GM19324 (cell line): ENCODE measurements at regions not wholly inside any gene's neighbourhood (a gene's known extent, or its start where the extent isn't known, plus 50 kb on each side); places are given as distances from the start of the nearest gene placed in this dataset.

Experiments used
- ATAC-seq: cut with Tn5 transposase; IDR thresholded peaks from one replicate; pipeline ENCODE4 v1.9.1; 2021; ENCODE audit warnings: mild to moderate bottlenecking, moderate library complexity; ENCODE audit not compliant: unreplicated experiment, low FRiP score

- ATAC-seq: no peak
These were observed 88.7 kb downstream of the NR1D2 start for GRCh38 chr3:24033818-24034217.

GRCh38 chr3:24034464-24034863 is 89.4 kb downstream of the NR1D2 start:
- no peak for ATAC-seq

GRCh38 chr3:24037971-24038370 is 92.9 kb downstream of the NR1D2 start:
- no peak for ATAC-seq

GRCh38 chr3:24040311-24040710 is 95.2 kb downstream of the NR1D2 start:
- ATAC-seq: no peak

GRCh38 chr3:24042174-24043059 is 97.3 kb downstream of the NR1D2 start:
- no peak for ATAC-seq

- ATAC-seq: no peak
These were observed 98.1 kb downstream of the NR1D2 start for GRCh38 chr3:24043168-24043567.

- ATAC-seq: no peak
These were observed 98.9 kb downstream of the NR1D2 start for GRCh38 chr3:24043985-24044384.

- ATAC-seq: no peak
These were observed 101.1 kb downstream of the NR1D2 start for GRCh38 chr3:24046214-24046613.

GRCh38 chr3:24047513-24047912 is 102.4 kb downstream of the NR1D2 start:
- ATAC-seq: peak; percentile 35

GRCh38 chr3:24048843-24049242 is 103.8 kb downstream of the NR1D2 start:
- ATAC-seq: no peak

- ATAC-seq: no peak
These were observed 107.4 kb downstream of the NR1D2 start for GRCh38 chr3:24052446-24052845.

GRCh38 chr3:24058940-24059705 is 114.0 kb downstream of the NR1D2 start:
- ATAC-seq: no peak

- ATAC-seq: no peak
These were observed 115.0 kb downstream of the NR1D2 start for GRCh38 chr3:24060055-24060454.

GRCh38 chr3:24062916-24063315 is 117.8 kb downstream of the NR1D2 start:
- ATAC-seq: no peak
